Kidney epithelial cell (primary cell): ENCODE measurements at regions not wholly inside any gene's neighbourhood (a gene's known extent, or its start where the extent isn't known, plus 50 kb on each side); places are given as distances from the start of the nearest gene placed in this dataset.

ENCODE experiments used
- DNase-seq: peaks from one replicate; pipeline ENCODE4 v3.0.0-alpha.2; 2010; ENCODE audit warnings: low read depth
- H3K27me3 ChIP-seq: 2 replicates; pipeline ENCODE4 v1.6.0; 2011; ENCODE audit warnings: low read length; ENCODE audit not compliant: control insufficient read depth, insufficient read depth
- H3K36me3 ChIP-seq: 2 replicates; pipeline ENCODE4 v1.5.1; 2011; ENCODE audit warnings: low read length; ENCODE audit not compliant: control insufficient read depth, insufficient read depth
- H3K4me3 ChIP-seq: 2 replicates; pipeline ENCODE4 v1.5.1; 2011; ENCODE audit warnings: low read depth, mild to moderate bottlenecking, control low read depth, low read length
- TF ChIP-seq, protein P1 (sequence below): IDR thresholded peaks from 2 replicates; pipeline ENCODE4 v1.5.1; 2011; ENCODE audit warnings: mild to moderate bottlenecking, moderate library complexity, low read length, control low read depth, inconsistent platforms; ENCODE audit not compliant: insufficient read depth, poor library complexity, severe bottlenecking

DNA sequence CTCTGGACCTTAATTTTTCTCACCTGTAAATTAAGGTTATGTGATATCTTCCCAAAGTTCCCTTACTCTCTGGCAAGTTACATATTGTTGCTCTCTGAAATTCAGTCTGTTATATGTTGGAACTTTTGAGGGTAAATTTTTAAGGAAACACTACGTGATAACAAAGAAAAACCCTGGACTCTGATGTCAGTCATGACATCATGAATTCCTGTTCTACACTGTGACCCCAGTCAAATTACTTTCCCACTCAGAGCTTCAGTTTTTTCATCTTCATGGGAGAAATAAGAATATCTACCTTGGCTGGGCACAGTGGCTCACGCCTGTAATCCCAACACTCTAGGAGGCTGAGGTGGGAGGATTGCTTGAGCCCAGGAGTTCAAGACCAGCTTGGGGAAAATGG is 164.6 kb upstream of the RALGAPA2 start:
- no peak for DNase-seq
- no peak overlapping the region for H3K4me3 ChIP-seq
- TF ChIP-seq, protein P1, sequence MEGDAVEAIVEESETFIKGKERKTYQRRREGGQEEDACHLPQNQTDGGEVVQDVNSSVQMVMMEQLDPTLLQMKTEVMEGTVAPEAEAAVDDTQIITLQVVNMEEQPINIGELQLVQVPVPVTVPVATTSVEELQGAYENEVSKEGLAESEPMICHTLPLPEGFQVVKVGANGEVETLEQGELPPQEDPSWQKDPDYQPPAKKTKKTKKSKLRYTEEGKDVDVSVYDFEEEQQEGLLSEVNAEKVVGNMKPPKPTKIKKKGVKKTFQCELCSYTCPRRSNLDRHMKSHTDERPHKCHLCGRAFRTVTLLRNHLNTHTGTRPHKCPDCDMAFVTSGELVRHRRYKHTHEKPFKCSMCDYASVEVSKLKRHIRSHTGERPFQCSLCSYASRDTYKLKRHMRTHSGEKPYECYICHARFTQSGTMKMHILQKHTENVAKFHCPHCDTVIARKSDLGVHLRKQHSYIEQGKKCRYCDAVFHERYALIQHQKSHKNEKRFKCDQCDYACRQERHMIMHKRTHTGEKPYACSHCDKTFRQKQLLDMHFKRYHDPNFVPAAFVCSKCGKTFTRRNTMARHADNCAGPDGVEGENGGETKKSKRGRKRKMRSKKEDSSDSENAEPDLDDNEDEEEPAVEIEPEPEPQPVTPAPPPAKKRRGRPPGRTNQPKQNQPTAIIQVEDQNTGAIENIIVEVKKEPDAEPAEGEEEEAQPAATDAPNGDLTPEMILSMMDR = no peak
- no peaks in the 10 kb centered on the region for H3K36me3 ChIP-seq
- H3K27me3 ChIP-seq = no peaks in the 10 kb centered on the region

DNA sequence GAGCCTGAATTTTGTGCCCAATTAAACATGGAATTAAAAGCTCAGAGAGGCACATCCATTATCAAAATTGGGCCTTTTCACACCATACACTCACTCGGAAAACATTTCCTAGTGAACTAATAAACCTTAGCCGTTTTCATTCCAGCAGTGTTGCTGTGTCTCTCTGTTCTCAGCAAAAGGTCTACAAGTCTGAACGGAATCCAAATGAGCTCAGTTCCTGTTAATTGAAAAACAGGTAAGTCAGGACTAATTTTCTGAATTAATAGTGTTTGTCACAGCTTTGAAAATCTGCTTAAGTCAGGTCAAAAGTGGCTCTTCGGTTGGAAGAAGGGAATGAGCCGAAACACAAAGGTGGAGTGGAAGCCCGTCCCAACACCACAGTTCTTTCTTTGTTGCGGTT is 163.3 kb upstream of the RALGAPA2 start:
- DNase-seq = no peak
- no peaks in the 10 kb centered on the region for H3K36me3 ChIP-seq
- TF ChIP-seq, protein P1 = no peak
- H3K4me3 ChIP-seq = no peak overlapping the region
- H3K27me3 ChIP-seq = no peaks in the 10 kb centered on the region

DNA sequence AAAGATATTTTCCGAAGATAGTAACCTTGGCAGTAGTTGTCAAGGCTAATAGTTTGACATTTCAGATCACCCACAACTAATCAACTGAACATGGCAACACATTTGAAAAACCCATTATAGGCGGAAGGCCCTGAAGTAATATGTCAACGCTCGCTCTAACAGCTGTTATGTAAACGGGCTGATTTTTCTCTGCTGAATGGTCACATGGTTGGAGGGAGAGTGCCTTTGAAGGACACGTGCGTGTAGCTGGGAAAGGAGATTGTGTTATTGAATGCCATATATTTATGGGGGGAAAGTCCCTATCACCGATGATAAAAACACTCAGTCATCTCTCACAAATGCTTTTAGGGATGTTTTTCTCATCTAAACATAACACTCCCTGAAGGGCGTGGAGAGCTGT is 160.0 kb upstream of the RALGAPA2 start:
- Histone ChIP-seq H3K27me3 (no peaks in the 10 kb centered on the region), H3K36me3 (no peaks in the 10 kb centered on the region), H3K4me3 (no peak overlapping the region)
- TF ChIP-seq, protein P1 = no peak
- DNase-seq = no peak

DNA sequence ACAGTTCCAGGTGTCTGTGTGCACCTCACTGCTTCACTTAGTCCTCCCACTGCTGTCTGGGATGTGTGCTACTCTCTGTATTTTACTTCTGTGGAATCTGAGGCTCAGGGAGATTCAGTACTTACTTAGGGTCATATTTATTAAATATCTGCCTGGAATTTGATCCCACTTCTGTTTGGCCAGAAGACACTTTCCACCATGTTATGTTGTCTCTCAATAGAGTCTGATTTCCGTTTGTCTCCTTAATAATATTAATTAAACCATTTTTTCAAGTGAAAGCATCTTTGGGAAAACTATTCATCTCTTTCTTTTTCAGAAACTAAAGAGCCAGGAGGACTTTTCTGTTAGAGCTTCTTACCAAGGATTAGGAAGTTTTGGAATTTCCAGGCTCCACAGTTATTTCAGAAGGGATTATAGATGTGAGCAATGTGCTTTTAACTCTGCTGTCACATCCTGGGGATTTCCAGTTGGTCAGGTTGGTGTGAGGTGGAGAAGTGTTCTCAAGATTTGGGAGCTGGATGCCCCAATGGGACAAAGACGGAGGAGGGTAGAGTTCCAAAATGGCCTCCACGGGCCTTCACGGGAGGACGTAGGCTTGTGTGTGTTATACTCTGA is 156.8 kb upstream of the RALGAPA2 start:
- Histone ChIP-seq H3K36me3 (no peaks in the 10 kb centered on the region), H3K4me3 (no peak overlapping the region), H3K27me3 (no peaks in the 10 kb centered on the region)
- no peak for DNase-seq
- TF ChIP-seq, protein P1 = no peak

DNA sequence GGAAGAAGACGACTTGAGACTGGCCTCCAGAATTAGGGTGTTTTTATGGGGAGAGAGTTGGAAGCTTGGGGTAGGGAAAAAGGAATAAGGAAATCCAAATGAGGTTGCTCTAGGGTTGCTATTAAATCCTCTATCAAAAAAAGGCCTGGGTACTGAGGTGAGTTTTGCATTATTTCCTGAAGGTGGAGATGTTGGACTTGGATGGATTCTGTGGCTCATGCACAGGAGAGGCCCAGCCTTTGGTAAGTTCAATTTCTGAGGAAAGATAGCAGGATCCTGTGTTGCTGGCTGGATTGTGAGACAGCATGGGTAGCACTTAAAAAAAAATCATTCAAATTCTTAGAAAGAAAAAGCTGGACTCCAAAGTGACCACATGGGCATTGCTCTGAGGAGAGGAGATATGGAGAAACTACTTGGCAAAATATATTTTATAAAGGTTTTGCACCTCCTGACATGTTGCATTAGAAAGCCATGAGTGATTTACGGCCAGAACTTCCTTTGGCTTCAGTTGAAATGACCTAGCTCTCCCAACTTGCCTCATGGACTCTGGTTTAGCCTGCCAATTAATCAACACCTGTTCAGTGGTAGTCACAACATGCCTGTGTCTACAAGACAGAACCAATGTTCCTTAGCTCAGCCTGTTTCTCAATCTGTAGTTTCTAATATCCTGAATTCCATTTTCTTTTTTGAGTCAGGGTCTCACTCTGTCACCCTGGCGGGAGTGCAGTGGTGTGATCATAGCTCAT is 152.1 kb upstream of the RALGAPA2 start:
- DNase-seq = no peak
- H3K27me3 ChIP-seq = no peaks in the 10 kb centered on the region
- TF ChIP-seq, protein P1 = peak; percentile 24

More for the DNA sequence above, 152.1 kb upstream of the RALGAPA2 start:
- Histone ChIP-seq H3K36me3 (no peaks in the 10 kb centered on the region), H3K4me3 (no peak overlapping the region)
